ENCODE measurements at regions not wholly inside any gene's neighbourhood (a gene's known extent, or its start where the extent isn't known, plus 50 kb on each side); places are given as distances from the start of the nearest gene placed in this dataset.

GRCh38 chr13:36766295-36766694 is 52.7 kb upstream of the RFXAP start:
- TF ChIP-seq CTCF (IDR thresholded peaks at IDR 0.05; ENCODE audit: unreplicated experiment), result no peak
- H3K36me3 Mint-ChIP-seq (ENCODE audit: insufficient read depth, unreplicated experiment), result peaks cover 5% of the 10 kb centered on the region
- CTCF ChIA-PET, result no interaction called here
- DNase-seq, result peak; percentile 26
- peaks cover 6% of the 10 kb centered on the region for H3K9me3 Mint-ChIP-seq (ENCODE audit: low read depth, unreplicated experiment)
- H3K27ac Mint-ChIP-seq (ENCODE audit: unreplicated experiment), result peak overlapping the region; percentile 72
- H3K27me3 Mint-ChIP-seq (ENCODE audit: unreplicated experiment), result no peaks in the 10 kb centered on the region
- intact Hi-C loops (cut with micrococcal nuclease; ENCODE audit: unreplicated experiment), result loop anchor here (10.0 kb wide), 1 partner anchor 341 kb away; no protein-coding TSS in a partner anchor
- BruUV-seq (replicated peaks), result no TSS peak
- H3K4me3 Mint-ChIP-seq (ENCODE audit: low read depth, unreplicated experiment), result no peak overlapping the region
- H3K4me1 Mint-ChIP-seq (ENCODE audit: low read depth, unreplicated experiment), result peaks cover 43% of the 10 kb centered on the region

- no peak for TF ChIP-seq CTCF (IDR thresholded peaks at IDR 0.05; ENCODE audit: unreplicated experiment)
- intact Hi-C loops (cut with micrococcal nuclease; ENCODE audit: unreplicated experiment), result loop anchor here (10.0 kb wide), 1 partner anchor 342 kb away; no protein-coding TSS in a partner anchor
- Mint-ChIP-seq H3K4me3 (ENCODE audit: low read depth, unreplicated experiment) (no peak overlapping the region), H3K27ac (ENCODE audit: unreplicated experiment) (peak overlapping the region; percentile 72), H3K36me3 (ENCODE audit: insufficient read depth, unreplicated experiment) (peaks cover 5% of the 10 kb centered on the region), H3K9me3 (ENCODE audit: low read depth, unreplicated experiment) (peaks cover 6% of the 10 kb centered on the region), H3K4me1 (ENCODE audit: low read depth, unreplicated experiment) (peaks cover 36% of the 10 kb centered on the region), H3K27me3 (ENCODE audit: unreplicated experiment) (no peaks in the 10 kb centered on the region)
- CTCF ChIA-PET, result no interaction called here
- DNase-seq, result no peak
- no TSS peak for BruUV-seq (replicated peaks)
Observed at GRCh38 chr13:36767276-36767675, 51.7 kb upstream of the RFXAP start.

GRCh38 chr13:36769126-36769525 is 49.9 kb upstream of the RFXAP start:
- H3K36me3 Mint-ChIP-seq (ENCODE audit: insufficient read depth, unreplicated experiment), result peaks cover 5% of the 10 kb centered on the region
- no peak for TF ChIP-seq CTCF (IDR thresholded peaks at IDR 0.05; ENCODE audit: unreplicated experiment)
- no TSS peak for BruUV-seq (replicated peaks)
- intact Hi-C loops (cut with micrococcal nuclease; ENCODE audit: unreplicated experiment), result loop anchor here (10.0 kb wide), 1 partner anchor 344 kb away; no protein-coding TSS in a partner anchor
- H3K9me3 Mint-ChIP-seq (ENCODE audit: low read depth, unreplicated experiment), result peaks cover 6% of the 10 kb centered on the region
- H3K4me3 Mint-ChIP-seq (ENCODE audit: low read depth, unreplicated experiment), result no peak overlapping the region
- CTCF ChIA-PET, result no interaction called here
- no peak overlapping the region for H3K27ac Mint-ChIP-seq (ENCODE audit: unreplicated experiment)
- H3K27me3 Mint-ChIP-seq (ENCODE audit: unreplicated experiment), result no peaks in the 10 kb centered on the region
- DNase-seq, result no peak
- H3K4me1 Mint-ChIP-seq (ENCODE audit: low read depth, unreplicated experiment), result peaks cover 30% of the 10 kb centered on the region

All from Calu3 (cell line).